Ascending aorta (tissue), 2 donors: ENCODE measurements at regions not wholly inside any gene's neighbourhood (a gene's known extent, or its start where the extent isn't known, plus 50 kb on each side); places are given as distances from the start of the nearest gene placed in this dataset.

Experiments used
- DNase-seq, 2 donors: peaks; one replicate each; pipeline ENCODE4 v3.0.0-alpha.2; 2019; ENCODE audit warnings: low spot score in 2 of 2
- H3K27ac ChIP-seq, 2 donors: fragments of 200-600 bp; sonication (generic); one replicate each; pipeline ENCODE4 v1.5.1; 2016 to 2017; ENCODE audit warnings: mild to moderate bottlenecking in 1 of 2
- H3K27me3 ChIP-seq: fragments of 200-600 bp; sonication (generic); one replicate; pipeline ENCODE4 v1.5.1; 2017
- H3K36me3 ChIP-seq, 2 donors: fragments of 200-600 bp; sonication (generic); one replicate each; pipeline ENCODE4 v1.5.1; 2016
- H3K4me1 ChIP-seq, 2 donors: fragments of 200-600 bp; sonication (generic); one replicate each; pipeline ENCODE4 v1.5.1; 2016 to 2017; ENCODE audit warnings: mild to moderate bottlenecking in 1 of 2
- H3K4me3 ChIP-seq, 2 donors: fragments of 200-600 bp; sonication (generic); one replicate each; pipeline ENCODE4 v1.5.1; 2016 to 2017; ENCODE audit warnings: mild to moderate bottlenecking in 1 of 2
- H3K9me3 ChIP-seq, 2 donors: fragments of 200-600 bp; sonication (generic); one replicate each; pipeline ENCODE4 v1.5.1; 2016
- CTCF ChIP-seq, 3 experiments: fragments of 200-600 bp in 2 of 3; fragments of 450-650 bp in 1 of 3; sonication (generic) in 2 of 3; IDR thresholded peaks; one replicate each; pipeline ENCODE4 v1.5.1; 2016 to 2019; ENCODE audit warnings: antibody characterized with exemption in 3 of 3, mild to moderate bottlenecking in 1 of 3, moderate library complexity in 1 of 3
- intact Hi-C: fragments of 100-400 bp; cut with DNase I; formaldehyde crosslinking; loops from one replicate; pipeline ENCODE4 v1.15.1; 2023

- Histone ChIP-seq H3K36me3 (no peaks in the 10 kb centered on the region), H3K4me1 (no peaks in the 10 kb centered on the region), H3K27me3 (no peaks in the 10 kb centered on the region), H3K27ac (no peak overlapping the region), H3K4me3 (no peak overlapping the region), H3K9me3 (no peaks in the 10 kb centered on the region)
- TF ChIP-seq CTCF (IDR thresholded peaks at IDR 0.05): no peak
- intact Hi-C loops: no loop called here
- no peak for DNase-seq
Observed at GRCh38 chr7:91446819-91447218, 182.6 kb downstream of the FZD1 start.

DNA sequence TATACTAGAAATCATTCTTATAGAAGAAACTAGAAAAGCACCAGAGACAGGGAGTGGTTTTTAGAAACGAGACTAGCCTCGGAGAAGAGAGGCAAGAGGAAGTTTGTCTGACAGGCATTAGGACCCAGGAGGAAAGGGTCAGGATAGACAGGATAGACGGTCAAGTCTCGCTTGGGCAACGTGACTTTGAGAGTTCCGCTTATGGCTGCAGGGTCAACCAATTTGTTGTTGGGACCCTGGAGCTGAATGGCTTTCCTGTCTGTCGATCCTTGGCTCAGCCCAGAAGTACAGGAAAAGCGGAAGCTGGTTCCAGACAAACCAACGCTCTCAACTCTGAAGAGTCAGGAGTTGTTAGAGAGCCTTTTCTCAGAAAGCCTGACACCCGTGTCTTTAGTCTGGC lies 191.2 kb downstream of the FZD1 start:
- Histone ChIP-seq H3K4me3 (no peak overlapping the region), H3K4me1 (no peaks in the 10 kb centered on the region), H3K9me3 (no peaks in the 10 kb centered on the region), H3K36me3 (no peaks in the 10 kb centered on the region), H3K27me3 (no peaks in the 10 kb centered on the region), H3K27ac (no peak overlapping the region)
- no peak for TF ChIP-seq CTCF (IDR thresholded peaks at IDR 0.05)
- intact Hi-C loops: no loop called here
- no peak for DNase-seq

DNA sequence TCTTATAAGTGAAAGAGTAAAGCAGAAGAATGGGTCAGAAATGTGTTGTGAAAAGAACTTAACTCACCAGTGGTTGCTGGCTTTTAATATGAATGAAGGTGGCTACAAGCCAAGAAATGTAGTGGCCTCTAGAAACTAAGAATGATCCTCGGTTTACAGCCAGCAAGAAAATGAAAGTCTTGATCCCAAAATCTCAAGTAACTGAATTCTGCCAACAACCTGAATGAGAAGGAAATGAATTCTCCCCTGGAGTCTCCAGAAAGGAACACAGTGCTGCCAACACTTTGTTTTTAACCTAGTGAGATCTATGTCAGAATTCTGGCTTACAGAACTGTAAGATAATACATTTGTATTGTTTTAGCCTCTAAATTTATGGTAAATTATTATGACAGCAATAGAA lies 193.0 kb downstream of the FZD1 start:
- DNase-seq: no peak
- no peaks in the 10 kb centered on the region for H3K36me3 ChIP-seq
- no peaks in the 10 kb centered on the region for H3K9me3 ChIP-seq
- TF ChIP-seq CTCF (IDR thresholded peaks at IDR 0.05): no peak
- H3K27ac ChIP-seq: peak overlapping the region; percentile 19 to 46
- H3K27me3 ChIP-seq: no peaks in the 10 kb centered on the region
- H3K4me3 ChIP-seq: no peak overlapping the region
- intact Hi-C loops: no loop called here
- no peaks in the 10 kb centered on the region for H3K4me1 ChIP-seq

DNA sequence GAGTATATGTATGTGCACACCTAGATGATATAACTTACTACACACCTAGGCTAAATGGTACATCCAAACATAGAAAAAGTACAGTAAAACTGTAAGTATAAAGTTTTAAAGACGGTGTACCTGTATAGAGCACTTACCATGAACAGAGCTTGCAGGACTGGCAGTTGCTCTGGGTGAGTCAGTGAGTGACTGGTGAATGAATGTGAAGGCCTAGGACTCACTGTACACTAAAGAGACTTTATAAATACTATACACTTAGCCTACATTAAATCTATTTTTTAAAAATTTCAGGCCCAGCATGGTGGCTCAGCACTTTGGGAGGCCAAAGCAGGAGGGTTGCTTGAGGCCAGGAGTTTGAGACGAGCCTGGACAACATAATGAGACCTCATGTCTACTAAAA lies 195.3 kb downstream of the FZD1 start:
- intact Hi-C loops: no loop called here
- peaks cover 0 to 2% of the 10 kb centered on the region in 2 donors for H3K4me1 ChIP-seq
- H3K36me3 ChIP-seq: no peaks in the 10 kb centered on the region
- no peak for TF ChIP-seq CTCF (IDR thresholded peaks at IDR 0.05)
- no peak for DNase-seq
- H3K9me3 ChIP-seq: no peaks in the 10 kb centered on the region
- H3K27ac ChIP-seq: no peak overlapping the region
- no peak overlapping the region for H3K4me3 ChIP-seq
- H3K27me3 ChIP-seq: no peaks in the 10 kb centered on the region

DNA sequence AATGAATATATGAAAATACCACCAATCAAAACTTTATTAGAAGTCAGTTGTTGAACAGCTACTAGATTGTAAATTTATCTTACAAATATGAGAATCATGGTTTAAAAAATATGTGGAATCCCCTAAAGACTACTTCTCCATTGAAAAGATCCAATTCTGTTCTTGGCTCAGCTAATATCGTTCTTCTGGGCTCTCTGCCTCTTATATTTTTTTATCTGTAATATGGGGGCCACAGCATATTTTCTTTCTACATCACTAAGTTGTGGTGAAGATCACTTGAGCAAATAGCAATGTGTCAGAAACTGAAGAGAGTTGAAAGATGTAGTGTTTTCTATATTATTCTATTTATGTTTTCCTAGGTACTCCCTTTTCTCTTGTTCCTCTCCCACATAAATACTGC lies 198.1 kb downstream of the FZD1 start:
- intact Hi-C loops: loop anchor here (5.0 to 10.0 kb wide), 2 partner anchors 380 to 868 kb away; partner anchors contain the start of gene CDK14
- no peak for TF ChIP-seq CTCF (IDR thresholded peaks at IDR 0.05)
- peak overlapping the region in 1 of 2 donors; percentile 29 for H3K27ac ChIP-seq
- H3K36me3 ChIP-seq: no peaks in the 10 kb centered on the region
- DNase-seq: no peak
- no peak overlapping the region for H3K4me3 ChIP-seq
- H3K27me3 ChIP-seq: no peaks in the 10 kb centered on the region
- no peaks in the 10 kb centered on the region for H3K9me3 ChIP-seq
- peaks cover 0 to 15% of the 10 kb centered on the region in 2 donors for H3K4me1 ChIP-seq

DNA sequence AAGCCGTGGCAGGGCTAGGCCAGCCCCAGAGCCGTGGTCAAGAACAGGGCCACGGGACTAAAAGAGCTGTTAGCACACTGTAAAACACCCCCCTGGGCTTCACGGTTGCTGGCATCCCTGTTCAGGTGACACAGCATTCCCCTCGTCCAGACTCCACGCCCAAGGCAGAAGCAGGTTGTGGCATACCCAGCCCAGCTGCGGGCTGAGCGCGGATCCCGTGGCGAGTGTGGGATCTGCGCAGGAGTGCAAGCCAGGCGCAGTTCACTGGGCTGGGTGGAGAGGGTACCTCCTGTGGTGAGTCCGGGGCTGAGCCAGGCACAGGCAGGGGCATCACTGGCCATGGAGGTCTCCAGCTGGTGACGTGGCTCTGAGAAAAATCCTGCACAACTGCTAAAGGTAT lies 199.1 kb downstream of the FZD1 start:
- peak overlapping the region in 1 of 2 donors; percentile 57 for H3K27ac ChIP-seq
- H3K9me3 ChIP-seq: no peaks in the 10 kb centered on the region

More for the DNA sequence above, 199.1 kb downstream of the FZD1 start:
- intact Hi-C loops: loop anchor here (5.0 to 10.0 kb wide), 2 partner anchors 381 to 869 kb away; partner anchors contain the start of gene CDK14
- Histone ChIP-seq H3K4me1 (peaks cover 0 to 15% of the 10 kb centered on the region in 2 donors), H3K27me3 (no peaks in the 10 kb centered on the region), H3K4me3 (no peak overlapping the region), H3K36me3 (no peaks in the 10 kb centered on the region)
- DNase-seq: no peak
- TF ChIP-seq CTCF (IDR thresholded peaks at IDR 0.05): no peak
